ENCODE measurements at regions not wholly inside any gene's neighbourhood (a gene's known extent, or its start where the extent isn't known, plus 50 kb on each side); places are given as distances from the start of the nearest gene placed in this dataset.

DNA sequence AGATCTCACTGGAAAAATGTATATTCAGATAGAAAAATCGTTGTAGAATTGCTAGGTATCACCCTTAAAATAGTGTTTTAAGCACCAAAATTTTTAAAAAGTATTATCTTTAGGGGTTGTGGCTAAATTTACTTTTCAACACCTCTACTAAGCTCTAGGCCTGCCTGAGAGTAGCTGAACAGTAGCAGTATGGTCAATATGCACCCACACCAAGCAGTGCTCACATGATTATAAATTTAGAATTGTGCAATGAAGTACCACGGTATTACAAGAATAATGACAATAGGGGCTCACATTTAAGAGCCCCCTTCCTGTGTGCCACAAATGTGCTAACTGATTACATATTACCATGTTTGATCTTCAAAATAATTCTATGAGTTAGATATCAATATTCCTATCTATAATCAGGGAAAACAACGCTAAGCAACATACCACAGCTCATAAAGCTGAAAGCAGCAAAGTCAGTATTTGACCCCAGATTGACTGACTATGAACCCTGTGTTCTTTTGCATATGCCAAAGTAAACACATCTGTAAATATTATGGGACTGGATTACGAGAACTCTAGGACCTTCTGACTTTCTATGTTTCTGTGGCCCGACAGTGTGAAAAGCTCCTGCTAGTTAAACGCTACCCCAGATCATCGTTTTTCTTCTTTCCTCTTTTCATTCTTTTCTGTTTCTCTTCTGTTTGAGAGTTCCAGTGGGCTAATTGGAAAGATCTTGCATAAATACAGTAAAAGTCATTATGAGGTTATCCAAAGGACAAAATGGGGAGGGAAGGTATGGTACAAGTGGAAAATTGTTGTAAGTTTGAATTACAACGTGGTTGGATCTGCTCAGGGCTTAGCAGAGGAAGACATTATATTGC, 201.1 kb upstream of the C1orf87 start:
- TF ChIP-seq POLR2A (IDR thresholded peaks at IDR 0.05) (no peak), CTCF (IDR thresholded peaks at IDR 0.05) (no peak)
